HG03521 (cell line): ENCODE measurements at regions not wholly inside any gene's neighbourhood (a gene's known extent, or its start where the extent isn't known, plus 50 kb on each side); places are given as distances from the start of the nearest gene placed in this dataset.

Source experiments
- ATAC-seq: cut with Tn5 transposase; IDR thresholded peaks from one replicate; pipeline ENCODE4 v1.9.1; 2021; ENCODE audit warnings: mild to moderate bottlenecking, moderate library complexity; ENCODE audit not compliant: unreplicated experiment

DNA sequence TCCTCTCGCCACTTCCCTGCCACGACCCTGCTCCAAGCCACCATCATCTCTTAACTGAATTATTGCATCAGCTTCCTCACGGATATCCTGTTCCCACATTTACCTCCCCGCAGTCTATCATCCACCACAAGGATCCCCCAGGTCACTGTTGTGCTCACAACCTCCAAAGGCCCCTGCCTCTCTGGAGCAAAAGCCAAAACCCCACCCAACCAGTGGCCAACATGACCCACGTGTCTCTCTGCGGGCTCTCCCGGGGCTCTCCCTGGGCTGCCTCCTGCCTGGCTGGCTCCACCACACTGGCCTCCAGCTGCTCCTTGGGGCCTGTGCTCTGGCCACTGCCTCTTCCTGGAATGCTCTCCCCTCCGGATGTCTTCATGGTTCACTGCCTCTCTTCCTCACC, 809.3 kb downstream of the UQCRFS1 start:
- ATAC-seq = no peak

DNA sequence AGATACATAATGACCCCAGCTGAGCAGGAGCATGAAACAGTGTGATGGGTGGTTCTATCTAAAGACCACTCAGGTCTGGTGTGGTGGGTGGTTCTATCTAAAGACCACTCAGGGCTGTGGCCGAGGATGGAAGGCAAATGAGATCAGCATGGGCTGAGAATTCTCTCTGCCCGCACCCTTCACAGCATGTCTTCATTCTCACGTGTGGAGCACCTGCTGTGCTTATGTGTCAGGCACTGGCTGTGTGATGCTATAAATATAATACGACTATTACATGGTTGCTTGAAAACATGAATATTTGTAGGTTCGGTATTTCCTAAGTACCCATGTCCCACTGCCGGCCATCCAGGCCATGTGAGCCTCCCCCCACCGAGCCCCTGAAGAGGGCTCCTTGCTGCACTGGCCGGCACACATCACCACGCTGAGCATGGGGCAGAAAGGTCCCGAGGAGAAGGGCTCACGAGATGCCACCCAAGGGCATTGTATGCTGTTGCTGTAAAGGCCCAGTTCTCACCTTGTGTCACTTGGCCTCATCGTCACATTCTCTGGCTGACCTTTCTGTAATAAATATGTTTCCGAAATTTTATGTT, 810.2 kb downstream of the UQCRFS1 start:
- no peak for ATAC-seq

DNA sequence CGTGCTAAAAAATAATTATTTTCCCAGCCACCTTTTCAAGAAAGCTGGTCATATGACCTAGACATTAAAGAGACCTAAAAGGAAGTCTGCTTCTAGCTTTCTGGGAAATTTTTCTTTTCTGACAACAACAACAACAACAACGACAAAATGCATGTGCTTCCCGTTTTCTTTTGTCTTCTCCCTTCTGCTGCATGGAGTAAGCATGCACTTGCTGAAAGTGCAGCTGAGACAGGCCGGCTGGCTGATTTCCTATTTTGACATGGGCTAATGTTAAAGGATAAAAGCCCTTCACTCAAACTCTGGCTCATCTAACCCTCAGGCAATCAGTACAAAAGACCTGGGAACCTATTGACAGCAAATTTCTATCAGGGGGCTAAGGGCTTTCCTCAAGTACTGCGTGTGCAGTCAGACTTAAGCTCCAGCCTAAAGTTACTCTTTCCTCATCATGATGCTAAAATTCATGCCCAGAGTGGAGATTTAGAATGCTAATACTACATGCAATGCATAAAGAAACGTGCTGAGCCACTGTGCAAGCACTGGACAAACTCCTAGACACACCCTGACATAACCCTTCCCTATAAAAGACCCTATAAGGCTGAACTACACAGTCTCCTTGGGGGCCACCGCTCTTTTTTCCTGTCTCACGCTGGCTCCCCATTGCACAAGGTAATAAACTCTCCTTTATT, 811.1 kb downstream of the UQCRFS1 start:
- ATAC-seq = no peak

DNA sequence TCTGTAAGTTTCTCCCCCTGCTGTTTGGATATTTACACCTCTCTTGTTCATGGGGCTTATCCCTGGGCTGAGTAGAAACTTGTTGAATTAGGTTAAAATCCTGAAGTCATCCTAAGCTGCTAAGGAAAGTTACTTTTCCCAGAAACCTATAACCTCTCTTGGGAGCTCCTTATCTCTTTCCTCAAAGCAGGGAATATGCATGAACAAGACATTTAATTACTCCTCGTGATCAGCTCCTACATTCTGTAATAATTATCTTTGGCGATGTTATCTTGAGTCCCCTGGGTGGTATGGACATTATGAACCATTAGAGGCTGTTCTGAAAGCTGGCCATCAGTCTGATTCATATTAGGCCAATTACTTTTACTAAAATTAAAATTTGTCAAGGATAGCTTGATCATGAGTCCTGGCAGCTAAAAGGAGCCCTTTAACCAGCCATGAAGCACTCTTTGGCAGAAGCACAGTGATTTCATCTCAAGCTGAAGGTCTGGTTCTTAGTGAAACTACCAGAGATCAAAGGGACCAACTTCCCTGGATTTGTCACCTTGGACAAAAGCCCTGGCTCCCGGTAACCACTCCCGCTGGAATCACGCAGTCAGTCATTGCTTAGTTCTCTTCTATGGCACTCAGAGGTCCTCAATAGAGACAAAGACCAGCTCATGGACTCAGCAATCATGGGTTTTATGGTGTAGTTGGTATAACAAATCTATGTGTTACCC, 811.8 kb downstream of the UQCRFS1 start:
- no peak for ATAC-seq

DNA sequence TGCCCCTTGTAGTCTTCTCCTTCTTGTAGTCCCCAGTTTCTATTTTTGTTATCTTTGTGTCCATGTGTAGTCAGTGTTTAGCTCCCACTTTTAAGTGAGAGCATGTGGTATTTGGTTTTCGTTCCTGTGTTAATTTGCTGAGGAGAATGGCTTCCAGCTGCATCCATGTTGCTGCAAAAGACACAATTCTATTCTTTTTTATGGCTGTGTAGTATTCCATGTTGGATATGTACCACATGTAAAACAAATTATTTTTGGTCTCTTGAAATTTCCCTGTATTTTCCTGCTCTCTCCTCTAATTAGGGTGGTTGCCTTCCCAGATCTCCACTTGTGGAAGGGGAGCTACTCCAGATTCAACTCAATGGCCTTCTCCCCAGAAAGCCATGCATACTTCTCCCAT, 813.8 kb downstream of the UQCRFS1 start:
- no peak for ATAC-seq

DNA sequence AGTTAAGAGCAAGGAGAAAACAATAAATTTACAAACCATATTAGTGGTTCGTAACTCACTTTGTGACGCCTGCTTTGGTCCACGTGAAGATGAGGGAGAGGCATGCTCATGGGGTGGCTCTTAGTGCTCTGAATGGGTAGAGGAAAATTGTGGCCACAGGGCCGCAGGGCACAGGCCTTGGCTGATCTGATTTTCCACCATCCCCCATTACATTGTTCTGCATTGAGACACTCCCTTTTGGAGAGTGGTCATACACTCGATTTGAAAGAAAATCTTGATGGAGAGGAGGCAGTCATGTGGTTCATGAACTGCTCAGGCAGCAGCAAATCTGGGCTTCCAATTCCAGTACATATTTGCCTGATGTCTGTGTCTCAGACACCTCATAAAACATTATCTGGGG, 815.2 kb downstream of the UQCRFS1 start:
- ATAC-seq = no peak

DNA sequence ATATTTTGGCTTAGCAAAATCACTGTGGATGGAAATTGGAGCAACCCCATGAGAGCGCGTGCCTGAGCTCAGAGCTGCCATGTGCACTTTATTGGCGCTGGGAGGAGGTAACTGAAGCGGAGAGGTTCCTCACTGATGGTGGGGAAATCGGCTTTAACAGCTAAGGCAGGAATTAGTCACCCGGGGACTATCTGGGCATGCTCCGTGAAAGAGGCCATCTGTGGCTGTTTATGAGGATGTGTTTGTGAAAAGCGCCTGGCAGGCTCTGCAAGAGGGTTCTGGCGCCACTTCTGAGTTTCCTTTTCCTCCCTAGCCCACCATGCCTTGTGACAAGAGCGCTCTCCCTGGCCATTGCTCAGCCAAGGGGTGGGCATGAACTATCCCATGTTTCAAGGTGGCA, 815.6 kb downstream of the UQCRFS1 start:
- no peak for ATAC-seq

DNA sequence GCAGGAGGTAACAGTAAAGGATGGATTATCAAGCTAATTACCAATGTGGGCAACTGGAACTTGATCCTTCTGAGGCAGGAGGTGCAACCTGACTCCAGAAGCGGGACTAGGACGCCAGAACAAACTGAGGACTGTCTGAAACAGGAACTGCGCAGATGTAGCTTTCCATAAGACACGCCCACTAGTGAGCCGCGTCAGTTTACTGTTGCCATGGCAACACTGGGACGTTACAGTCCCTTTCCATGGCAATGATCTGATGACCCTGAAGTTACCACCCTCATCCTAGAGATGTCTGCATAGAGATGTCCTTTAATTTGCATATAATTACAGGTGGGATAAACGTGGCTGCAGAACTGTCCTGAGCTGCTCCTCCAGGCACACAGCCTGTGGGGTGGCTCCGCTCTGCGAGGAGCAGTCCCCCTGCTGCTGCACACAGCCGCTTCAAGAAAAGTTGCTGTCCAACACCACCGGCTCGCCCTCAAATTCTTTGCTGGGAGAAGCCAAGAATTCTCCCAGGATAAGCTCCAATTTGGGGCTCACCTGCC, 816.6 kb downstream of the UQCRFS1 start:
- no peak for ATAC-seq

DNA sequence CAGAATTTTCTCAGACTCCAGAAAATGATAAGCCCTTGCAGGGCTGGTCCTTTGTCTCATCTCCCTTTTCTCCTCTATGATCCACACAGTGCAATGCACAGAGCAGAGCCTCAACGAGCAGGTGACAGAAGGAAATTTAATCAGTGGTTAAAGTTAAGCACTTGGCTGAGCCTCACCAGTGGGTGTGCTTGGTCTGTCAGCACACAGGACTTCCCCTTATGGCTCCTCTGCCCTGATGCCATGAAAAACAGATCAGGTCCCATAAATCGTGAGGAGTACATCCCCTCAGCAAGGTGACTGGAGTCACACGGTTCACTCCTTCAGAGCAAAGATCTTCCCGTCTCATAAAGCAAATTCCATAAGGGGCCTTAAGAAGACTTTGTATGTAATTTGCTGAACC, 818.2 kb downstream of the UQCRFS1 start:
- no peak for ATAC-seq

DNA sequence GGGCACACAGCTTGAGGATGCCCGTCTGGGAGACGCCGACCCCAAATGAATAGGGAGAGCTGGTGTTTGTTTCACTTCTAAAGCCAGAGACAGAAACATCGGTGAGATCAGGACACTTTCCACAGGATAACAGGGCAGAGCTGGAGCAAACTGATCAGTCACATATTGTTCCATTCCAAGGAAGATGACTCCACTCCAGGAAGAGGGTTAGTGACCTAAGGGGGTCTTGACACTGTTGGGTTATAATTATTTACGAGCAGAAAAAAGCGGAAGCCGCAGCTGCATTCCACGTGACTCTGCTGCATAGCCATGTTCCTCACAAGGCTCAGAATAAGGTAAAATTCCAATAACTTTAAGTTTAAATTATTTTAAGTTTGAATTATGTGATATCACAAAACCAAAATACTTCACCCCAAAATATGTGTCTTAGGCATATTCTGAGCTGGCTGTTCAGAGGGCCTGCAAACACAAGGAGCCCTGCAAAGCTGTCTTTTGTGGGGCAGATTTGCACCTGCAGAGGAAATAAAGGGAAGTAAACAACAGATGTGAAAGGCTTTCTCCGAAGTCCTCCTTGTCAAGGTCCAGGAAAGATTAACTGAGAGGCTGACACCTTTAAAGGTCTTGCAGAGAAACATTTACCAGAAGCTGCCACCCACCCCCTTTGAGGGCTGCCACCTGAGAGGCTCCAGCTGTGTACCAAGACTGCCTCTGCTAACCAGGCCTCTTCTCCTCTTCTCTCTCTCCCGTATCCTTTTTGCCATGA, 819.2 kb downstream of the UQCRFS1 start:
- no peak for ATAC-seq

DNA sequence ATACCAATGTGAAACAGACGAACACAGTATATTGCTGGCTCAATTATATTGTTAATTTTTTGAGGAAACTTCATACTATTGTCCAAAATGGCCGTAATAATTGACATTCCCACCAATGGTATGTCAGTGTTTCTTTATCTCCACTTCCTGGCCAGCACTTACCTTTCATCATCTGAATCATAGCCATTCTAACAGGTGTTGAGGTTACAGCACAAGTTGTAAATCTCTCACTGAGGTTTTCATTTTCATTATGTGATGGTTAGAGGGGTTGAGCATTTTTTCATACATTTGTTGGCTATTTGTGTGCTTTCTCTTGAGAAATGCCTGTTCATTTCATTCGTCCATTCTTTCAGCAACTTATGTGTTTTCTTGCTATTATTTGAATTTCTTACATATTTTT, 824.0 kb downstream of the UQCRFS1 start:
- no peak for ATAC-seq

DNA sequence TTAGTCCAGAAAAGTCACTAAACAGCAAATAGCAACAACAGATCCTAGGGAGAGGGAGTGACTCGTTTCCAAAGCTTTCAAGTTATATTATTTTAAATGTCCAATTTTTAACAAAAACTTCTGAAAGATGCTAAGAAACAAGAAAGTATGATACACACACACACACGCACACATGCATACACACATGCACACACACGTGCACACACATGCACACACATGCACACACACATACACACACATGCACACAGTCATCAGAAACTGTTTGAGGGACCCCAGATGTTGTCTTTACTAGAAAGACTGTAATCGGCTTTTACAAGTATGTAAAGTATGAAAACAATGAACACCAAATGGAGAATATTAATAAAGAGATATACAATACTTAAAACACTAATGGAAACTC, 825.4 kb downstream of the UQCRFS1 start:
- no peak for ATAC-seq

DNA sequence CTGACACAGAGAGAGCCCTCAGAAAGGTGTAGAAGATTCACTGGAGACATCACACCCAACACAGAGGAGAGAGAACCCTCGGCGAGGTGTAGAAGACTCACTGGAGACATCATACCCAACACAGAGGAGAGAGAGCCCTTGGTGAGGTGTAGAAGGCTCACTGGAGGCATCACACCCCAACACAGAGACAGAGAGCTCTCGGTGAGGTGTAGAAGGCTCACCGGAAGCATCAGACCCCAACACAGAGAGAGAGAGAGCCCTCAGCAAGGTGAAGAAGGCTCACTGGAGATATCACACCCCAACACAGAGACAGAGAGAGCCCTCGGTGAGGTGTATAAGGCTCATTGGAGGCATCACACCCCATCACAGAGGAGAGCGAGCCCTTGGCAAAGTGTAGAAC, 826.5 kb downstream of the UQCRFS1 start:
- no peak for ATAC-seq

DNA sequence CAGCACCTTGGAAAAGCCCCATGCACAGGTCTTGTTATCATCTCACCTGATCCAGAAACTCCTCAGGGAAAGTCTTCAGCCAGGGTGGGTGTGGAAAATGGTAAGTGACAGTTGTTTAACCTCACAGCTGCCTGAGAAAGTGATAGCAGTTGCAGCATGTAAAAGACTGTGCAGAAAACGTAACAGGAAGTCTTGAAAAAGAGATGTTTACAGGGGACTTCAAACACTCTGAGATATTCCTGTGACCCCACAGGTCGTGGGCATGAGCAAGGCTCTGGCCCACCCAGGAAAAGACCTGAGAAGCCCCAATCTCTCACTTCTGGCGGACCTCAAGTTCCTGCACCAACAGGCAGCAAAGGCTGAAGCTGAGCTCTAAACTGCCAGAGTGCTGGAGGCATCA, 826.9 kb downstream of the UQCRFS1 start:
- no peak for ATAC-seq

DNA sequence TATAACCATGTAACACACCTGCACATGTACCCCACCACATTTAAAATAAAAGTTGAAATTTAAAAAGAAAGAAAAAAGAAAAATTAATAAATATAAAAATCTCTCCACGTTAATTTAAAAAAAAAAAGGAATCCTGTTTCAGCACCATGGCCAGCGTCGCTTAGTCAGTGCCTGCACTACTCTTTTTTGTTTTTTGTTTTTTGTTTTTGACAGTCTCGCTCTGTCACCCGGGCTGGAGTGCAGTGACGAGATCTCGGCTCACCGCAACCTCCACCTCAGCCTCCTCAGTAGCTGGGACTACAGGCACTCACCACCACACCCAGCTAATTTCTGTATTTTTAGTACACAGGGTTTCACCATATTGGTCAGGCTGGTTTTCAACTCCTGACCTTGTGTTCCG, 835.9 kb downstream of the UQCRFS1 start:
- no peak for ATAC-seq

DNA sequence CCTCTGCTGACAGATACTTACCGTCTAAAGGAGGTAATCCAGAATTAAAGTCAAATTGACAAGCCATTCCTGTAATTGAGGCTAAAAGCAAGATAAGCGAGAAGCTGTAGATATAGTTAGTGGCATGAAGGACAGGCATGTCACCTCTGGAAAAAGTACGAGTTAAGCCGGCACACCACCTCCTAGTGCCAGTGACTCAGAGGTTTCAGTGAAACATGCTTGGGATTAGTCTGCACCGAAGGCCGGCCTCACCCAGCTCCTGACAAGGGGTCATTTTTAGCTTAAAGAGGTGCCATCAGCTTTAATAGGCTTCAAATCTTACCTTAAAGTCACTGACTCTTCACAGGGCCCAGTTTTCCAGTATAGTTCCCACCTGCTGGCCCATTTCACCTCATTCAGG, 838.0 kb downstream of the UQCRFS1 start:
- no peak for ATAC-seq

DNA sequence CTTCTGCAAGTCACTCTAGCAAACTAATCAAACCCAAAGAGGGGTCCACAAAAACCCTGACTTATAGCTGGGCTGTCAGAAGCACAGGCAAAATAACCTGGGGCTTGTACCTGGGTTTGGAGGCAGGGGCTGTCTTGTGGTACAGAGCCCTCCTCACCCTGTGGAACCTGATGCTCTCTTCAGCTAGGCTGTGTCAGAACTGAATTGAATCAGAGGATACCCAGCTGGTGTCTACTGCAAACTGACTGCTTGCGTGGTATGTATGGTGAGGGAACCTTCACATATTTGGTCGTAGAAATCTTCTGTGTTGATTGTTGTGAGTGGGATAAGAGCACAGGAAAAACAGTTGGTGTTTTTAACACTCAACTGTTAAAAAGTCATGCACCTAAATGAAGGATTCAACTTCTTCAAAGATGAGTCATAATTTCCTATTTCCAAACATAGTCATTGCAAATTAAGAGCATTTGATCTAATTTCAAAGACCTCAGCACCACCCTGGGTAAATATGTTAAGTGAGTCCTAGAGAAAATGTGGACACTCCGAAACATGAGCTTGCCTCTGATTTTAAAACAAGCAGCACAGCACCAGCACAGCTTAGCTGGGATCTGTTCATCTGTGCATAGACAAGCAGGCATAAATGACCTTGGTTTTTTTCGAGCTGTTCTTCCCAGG, 840.2 kb downstream of the UQCRFS1 start:
- ATAC-seq = no peak

DNA sequence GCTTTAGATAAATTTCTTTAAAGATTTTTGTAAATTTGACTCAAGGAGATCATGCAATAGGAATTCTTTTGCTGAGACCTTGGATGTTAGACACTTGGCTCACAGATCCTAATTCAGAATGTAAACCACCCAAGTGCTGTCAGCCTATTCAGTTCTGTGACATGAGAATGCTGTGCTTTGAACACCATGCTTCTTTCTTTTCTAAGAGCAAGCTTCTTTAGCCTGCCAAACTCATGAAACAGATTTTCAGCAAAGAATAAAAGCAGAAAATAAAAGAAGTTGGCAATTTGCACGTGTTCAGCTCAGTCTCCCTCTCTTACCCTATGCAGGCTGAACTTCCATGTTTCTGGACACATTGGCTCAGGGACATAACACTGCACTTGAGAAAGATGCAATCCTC, 845.8 kb downstream of the UQCRFS1 start:
- ATAC-seq = no peak

DNA sequence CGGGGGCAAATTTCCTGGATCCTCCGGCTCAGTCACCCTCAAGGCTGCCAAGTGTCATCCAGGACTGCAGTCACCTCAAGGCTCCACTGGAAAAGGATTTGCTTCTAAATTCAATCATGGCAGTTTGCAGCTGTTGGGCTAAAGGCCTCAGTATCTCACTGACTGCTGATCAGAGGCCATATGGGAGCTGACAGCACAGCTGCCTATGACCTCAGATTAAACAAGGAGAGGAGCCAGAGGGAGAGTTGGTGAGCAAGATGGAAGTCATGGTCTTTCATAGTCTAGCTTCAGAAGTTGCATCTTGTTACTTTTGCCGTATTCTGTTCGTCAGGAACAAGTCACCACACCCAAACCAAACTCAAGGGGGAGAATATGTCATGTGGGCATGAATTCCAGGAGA, 849.7 kb downstream of the UQCRFS1 start:
- ATAC-seq = no peak

DNA sequence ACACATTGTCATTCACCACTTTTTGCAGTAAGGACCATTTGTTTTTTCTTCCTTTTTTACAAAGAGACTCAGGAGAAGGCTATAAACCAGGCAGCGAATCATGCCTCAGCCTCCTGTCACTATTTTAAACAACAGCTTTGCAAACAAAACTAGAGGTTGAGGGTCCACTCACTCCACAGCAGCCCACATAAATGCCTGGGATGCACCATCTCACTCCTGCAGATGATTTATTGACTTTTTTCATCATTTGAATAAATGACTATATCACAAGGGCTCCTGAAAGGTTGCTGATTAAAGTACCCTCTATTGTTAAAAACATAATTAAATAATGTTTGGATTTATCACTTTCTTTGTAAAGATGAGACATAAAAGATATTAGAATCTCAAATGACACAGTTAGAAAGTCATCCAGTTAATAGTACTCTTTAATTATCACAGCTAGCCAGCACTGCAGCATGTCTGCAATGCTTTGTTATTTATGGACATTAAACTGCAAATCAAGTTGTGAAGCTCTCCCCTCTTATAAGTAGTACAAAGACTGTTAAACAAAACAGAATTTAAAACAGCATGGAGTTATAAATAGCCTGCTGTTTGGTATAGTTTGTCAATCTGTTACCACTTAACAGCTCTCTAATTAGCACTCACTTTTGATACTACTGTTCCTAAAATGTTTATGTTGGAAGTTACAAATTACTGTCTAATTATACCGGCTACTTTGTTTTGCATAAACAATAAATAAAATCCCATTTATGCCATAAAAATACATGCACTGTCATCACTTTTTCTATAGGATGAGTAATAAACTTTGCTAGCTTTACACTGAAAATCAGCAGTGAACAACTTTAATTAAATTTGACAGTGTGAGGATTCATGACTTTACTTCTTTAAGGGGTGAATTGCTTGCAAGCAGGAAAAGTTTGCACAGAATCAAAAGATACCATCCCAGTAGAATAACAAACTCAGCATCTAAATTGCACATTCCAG, 853.2 kb downstream of the UQCRFS1 start:
- ATAC-seq = no peak
